ENCODE measurements at regions not wholly inside any gene's neighbourhood (a gene's known extent, or its start where the extent isn't known, plus 50 kb on each side); places are given as distances from the start of the nearest gene placed in this dataset.
"Not testable (repeated sequence)": the region's sequence is repeated elsewhere in the genome, so short reads cannot be mapped to it uniquely, and the experiment has no call there.

DNA sequence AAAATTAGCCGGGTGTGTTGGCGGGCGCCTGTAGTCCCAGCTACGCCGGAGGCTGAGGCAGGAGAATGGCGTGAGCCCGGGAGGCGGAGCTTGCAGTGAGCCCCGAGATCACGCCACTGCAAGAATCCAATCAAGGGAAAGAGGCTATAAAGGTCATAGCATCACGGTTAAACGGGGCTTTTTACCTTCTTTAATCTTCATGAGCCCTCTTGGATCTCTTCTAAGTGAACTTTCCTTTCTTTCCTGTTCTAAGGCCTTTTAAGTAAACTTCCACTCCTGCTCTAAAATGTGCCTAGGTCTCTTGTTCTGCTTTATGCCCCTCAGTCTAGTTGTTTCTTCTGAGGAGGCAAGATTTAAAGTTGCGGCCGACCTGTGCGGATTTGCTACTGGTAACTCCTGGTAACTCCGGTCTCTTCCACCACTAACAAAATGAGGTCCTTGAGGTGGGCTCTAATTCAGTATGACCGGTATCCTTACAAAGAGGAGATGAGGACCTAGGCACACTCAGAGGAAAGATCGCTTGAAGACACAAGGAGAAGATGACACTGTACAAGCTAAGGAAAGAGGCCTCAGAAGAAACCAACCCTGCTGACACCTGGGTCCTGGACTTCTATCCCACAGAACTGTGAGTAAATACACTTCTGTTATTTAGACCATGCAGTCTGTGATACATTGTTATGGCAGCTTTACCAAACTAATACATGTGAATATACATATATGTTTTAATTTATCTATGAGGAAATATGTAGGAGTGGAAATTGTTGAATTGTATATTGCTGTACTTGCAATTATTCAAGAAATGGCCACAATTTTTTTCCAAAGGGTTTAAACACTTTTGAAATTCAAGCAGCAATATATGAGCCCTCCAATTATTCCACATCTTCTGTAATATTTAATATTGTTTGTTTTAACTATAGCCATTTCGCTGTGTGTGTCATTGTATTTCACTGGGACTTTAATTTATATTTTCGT is 331.5 kb upstream of the CNTNAP2 start:
- no peak for DNase-seq (ENCODE audit: low read depth in 1 of 2, low spot score in 1 of 2)
- no peak overlapping the region for H3K4me3 ChIP-seq
- TF ChIP-seq, protein P1, sequence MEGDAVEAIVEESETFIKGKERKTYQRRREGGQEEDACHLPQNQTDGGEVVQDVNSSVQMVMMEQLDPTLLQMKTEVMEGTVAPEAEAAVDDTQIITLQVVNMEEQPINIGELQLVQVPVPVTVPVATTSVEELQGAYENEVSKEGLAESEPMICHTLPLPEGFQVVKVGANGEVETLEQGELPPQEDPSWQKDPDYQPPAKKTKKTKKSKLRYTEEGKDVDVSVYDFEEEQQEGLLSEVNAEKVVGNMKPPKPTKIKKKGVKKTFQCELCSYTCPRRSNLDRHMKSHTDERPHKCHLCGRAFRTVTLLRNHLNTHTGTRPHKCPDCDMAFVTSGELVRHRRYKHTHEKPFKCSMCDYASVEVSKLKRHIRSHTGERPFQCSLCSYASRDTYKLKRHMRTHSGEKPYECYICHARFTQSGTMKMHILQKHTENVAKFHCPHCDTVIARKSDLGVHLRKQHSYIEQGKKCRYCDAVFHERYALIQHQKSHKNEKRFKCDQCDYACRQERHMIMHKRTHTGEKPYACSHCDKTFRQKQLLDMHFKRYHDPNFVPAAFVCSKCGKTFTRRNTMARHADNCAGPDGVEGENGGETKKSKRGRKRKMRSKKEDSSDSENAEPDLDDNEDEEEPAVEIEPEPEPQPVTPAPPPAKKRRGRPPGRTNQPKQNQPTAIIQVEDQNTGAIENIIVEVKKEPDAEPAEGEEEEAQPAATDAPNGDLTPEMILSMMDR (IDR thresholded peaks at IDR 0.05; ENCODE audit: low read depth, low read length): no peak
- H3K36me3 ChIP-seq: no peaks in the 10 kb centered on the region
- H3K27ac ChIP-seq: no peak overlapping the region
- no peaks in the 10 kb centered on the region for H3K9me3 ChIP-seq (ENCODE audit: low read depth)
- no peaks in the 10 kb centered on the region for H3K4me1 ChIP-seq (ENCODE audit: low read depth)
- no peaks in the 10 kb centered on the region for H3K27me3 ChIP-seq

DNA sequence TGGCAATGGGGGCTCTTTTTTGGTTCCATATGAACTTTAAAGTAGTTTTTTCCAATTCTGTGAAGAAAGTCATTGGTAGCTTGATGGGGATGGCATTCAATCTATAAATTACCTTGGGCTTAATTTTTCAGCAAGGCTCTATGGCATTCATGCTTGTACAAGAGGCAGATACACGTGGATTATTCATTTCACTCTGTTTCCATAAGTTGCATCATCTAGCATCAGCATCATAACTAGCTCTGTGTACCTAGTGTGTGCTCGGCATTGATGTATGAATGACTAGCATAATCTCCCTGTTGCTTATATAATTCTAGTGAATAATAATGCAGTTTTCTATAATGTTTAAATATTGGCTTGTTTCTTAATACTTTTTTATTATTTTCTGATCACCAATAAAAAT is 335.2 kb upstream of the CNTNAP2 start:
- not testable (repeated sequence) for H3K4me1 ChIP-seq (ENCODE audit: low read depth); H3K27ac ChIP-seq; H3K36me3 ChIP-seq; H3K4me3 ChIP-seq; H3K27me3 ChIP-seq; H3K9me3 ChIP-seq (ENCODE audit: low read depth); DNase-seq (ENCODE audit: low read depth in 1 of 2, low spot score in 1 of 2)

DNA sequence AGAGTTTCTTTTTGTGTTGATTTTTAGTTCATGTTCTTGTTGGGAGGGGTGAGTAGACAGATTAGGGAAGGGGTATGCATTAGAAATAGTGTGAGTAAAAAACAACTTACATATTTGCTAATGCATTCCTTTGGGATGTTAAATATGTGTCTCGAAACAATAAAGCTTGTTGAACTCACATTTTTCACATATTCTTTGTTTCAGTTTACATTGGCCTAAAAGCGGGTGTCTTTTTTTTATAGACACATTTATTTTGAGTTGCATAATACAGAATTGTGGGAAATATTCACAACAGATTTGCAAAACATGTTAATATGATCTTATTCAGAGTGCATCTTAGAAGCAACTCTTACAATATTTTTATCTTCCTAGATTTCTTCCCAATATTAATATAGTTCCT is 337.5 kb upstream of the CNTNAP2 start:
- H3K9me3 ChIP-seq (ENCODE audit: low read depth): no peaks in the 10 kb centered on the region
- no peak for DNase-seq (ENCODE audit: low read depth in 1 of 2, low spot score in 1 of 2)
- no peak overlapping the region for H3K27ac ChIP-seq
- H3K4me1 ChIP-seq (ENCODE audit: low read depth): no peaks in the 10 kb centered on the region
- H3K36me3 ChIP-seq: no peaks in the 10 kb centered on the region
- no peaks in the 10 kb centered on the region for H3K27me3 ChIP-seq
- TF ChIP-seq, protein P1 (IDR thresholded peaks at IDR 0.05; ENCODE audit: low read depth, low read length): no peak
- H3K4me3 ChIP-seq: no peak overlapping the region

DNA sequence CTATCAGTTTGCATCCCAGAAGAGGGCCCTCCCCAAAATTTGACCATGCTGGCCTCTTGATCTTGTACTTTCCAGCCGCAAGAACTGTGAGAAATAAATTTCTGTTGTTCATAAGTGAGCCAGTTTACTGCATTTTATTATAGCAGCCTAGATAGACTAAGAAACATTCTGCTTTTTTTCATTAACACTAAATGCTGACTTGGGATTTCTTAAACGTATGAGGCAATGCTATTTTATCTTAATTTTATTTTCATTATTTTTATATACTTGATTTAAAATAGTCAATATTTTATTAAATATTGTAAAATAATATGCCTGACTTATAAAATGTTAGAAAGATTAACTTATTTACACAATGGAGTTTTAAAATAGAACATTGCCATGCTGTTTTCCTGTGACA is 341.8 kb upstream of the CNTNAP2 start:
- H3K27me3 ChIP-seq: no peaks in the 10 kb centered on the region
- H3K9me3 ChIP-seq (ENCODE audit: low read depth): no peaks in the 10 kb centered on the region
- H3K4me3 ChIP-seq: no peak overlapping the region
- H3K4me1 ChIP-seq (ENCODE audit: low read depth): no peaks in the 10 kb centered on the region
- no peak for DNase-seq (ENCODE audit: low read depth in 1 of 2, low spot score in 1 of 2)
- H3K27ac ChIP-seq: no peak overlapping the region
- no peaks in the 10 kb centered on the region for H3K36me3 ChIP-seq
- TF ChIP-seq, protein P1 (IDR thresholded peaks at IDR 0.05; ENCODE audit: low read depth, low read length): no peak

DNA sequence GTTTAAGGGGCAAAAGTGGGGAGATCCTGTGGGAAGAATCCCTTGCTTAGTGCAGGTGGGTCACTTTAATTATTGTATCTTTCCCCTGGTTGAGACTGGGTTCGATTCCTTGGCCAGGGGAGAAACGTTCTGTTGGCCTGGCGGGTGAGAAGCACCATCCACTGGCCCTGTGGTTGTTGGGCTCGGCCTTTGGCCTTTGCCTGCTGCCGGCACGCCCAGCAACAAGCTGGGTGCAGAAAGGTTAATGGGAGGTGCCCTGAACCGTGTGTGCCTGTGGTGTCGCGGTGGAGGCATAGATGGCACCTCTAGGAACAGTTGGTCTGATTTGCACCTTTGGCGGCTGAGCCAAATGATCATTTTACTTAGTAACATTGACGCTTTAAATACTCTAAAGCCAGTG is 363.6 kb upstream of the CNTNAP2 start:
- TF ChIP-seq, protein P1 (IDR thresholded peaks at IDR 0.05; ENCODE audit: low read depth, low read length): no peak
- Histone ChIP-seq H3K9me3 (ENCODE audit: low read depth) (no peaks in the 10 kb centered on the region), H3K27ac (no peak overlapping the region), H3K27me3 (no peaks in the 10 kb centered on the region), H3K4me3 (no peak overlapping the region), H3K36me3 (no peaks in the 10 kb centered on the region), H3K4me1 (ENCODE audit: low read depth) (no peaks in the 10 kb centered on the region)
- DNase-seq (ENCODE audit: low read depth in 1 of 2, low spot score in 1 of 2): no peak

DNA sequence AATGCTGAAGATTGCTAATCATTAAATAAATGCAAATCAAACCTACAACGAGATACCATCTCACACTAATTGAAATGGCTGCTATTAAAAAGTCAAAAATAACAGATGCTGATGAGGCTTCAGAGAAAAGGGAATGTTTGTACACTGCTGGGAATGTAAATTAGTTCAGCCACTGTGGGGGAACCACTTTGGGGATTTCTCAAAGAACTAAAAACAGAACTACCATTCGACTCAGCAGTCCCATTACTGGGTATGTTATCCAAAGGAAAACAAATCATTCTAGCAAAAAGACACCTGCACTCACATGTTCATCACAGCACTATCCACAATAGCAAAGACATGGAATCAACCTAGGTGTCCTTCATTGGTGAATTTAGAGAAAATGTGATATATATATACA is 379.0 kb upstream of the CNTNAP2 start:
- Histone ChIP-seq H3K4me1 (ENCODE audit: low read depth) (no peaks in the 10 kb centered on the region), H3K27me3 (no peaks in the 10 kb centered on the region), H3K27ac (no peak overlapping the region), H3K9me3 (ENCODE audit: low read depth) (no peaks in the 10 kb centered on the region), H3K36me3 (no peaks in the 10 kb centered on the region), H3K4me3 (no peak overlapping the region)
- TF ChIP-seq, protein P1 (IDR thresholded peaks at IDR 0.05; ENCODE audit: low read depth, low read length): no peak
- no peak for DNase-seq (ENCODE audit: low read depth in 1 of 2, low spot score in 1 of 2)
